Transverse colon (tissue), 4 donors: ENCODE measurements at regions not wholly inside any gene's neighbourhood (a gene's known extent, or its start where the extent isn't known, plus 50 kb on each side); places are given as distances from the start of the nearest gene placed in this dataset.

Experiments used
- DNase-seq: peaks from one replicate; pipeline ENCODE4 v3.0.0-alpha.2; 2019
- H3K27ac ChIP-seq, 4 donors: fragments of 200-600 bp; sonication (generic); 2 replicates each; pipeline ENCODE4 v1.5.1; 2016 to 2018; ENCODE audit warnings: inconsistent platforms in 4 of 4
- H3K27me3 ChIP-seq: fragments of 200-600 bp; sonication (generic); 2 replicates; pipeline ENCODE4 v1.5.1; 2017; ENCODE audit warnings: inconsistent platforms
- H3K36me3 ChIP-seq, 4 donors: fragments of 200-600 bp; sonication (generic); 2 replicates each; pipeline ENCODE4 v1.5.1; 2017 to 2019; ENCODE audit warnings: inconsistent platforms in 4 of 4
- H3K4me1 ChIP-seq, 4 donors: fragments of 200-600 bp; sonication (generic); 2 replicates each; pipeline ENCODE4 v1.5.1; 2017 to 2020; ENCODE audit warnings: inconsistent platforms in 4 of 4
- H3K4me3 ChIP-seq, 4 donors: fragments of 200-600 bp; sonication (generic); 1 replicate in 1 of 4; 2 replicates in 3 of 4; pipeline versions ENCODE4 v1.5.1 to v1.6.1; 2017 to 2019; ENCODE audit warnings: inconsistent platforms in 4 of 4
- H3K9me3 ChIP-seq, 2 donors: fragments of 200-600 bp; sonication (generic); 2 replicates each; pipeline ENCODE4 v1.5.1; 2017 to 2019; ENCODE audit warnings: inconsistent platforms in 2 of 2
- EP300 ChIP-seq: sonication (generic); formaldehyde crosslinking; IDR thresholded peaks from one replicate; pipeline ENCODE4 v1.6.1; 2017; ENCODE audit warnings: antibody characterized with exemption, low read depth
- POLR2A ChIP-seq: fragments of 450-650 bp; IDR thresholded peaks from one replicate; pipeline ENCODE4 v1.6.1; 2016; ENCODE audit warnings: antibody characterized with exemption, mild to moderate bottlenecking, moderate library complexity
- POLR2AphosphoS5 ChIP-seq, 3 donors: sonication (generic); formaldehyde crosslinking; IDR thresholded peaks; one replicate each; pipeline ENCODE4 v1.6.1; 2016; ENCODE audit warnings: antibody characterized with exemption in 3 of 3
- WGBS, 2 donors: methylation state at CpG; one replicate each; pipeline ENCODE4 v1.1.5; 2018; ENCODE audit warnings: low coverage in 1 of 2; 5-methylcytosine and 5-hydroxymethylcytosine counted together
- in situ Hi-C, 4 donors: fragments of 200-750 bp; cut with MboI; loops; one replicate each; pipeline versions ENCODE4 v1.15.0 to v1.15.1; 2017; ENCODE audit warnings: low sequenced_read_pairs in 3 of 4, low pct_ligation_motif_present in 1 of 4, low pct_unique_long_range_greater_than_20kb in 1 of 4
- intact Hi-C: fragments of 100-400 bp; cut with DNase I; formaldehyde crosslinking; loops from one replicate; pipeline ENCODE4 v1.15.1; 2023; ENCODE audit warnings: low total_unique reads
- TF ChIP-seq, protein P1 (sequence below), 5 experiments: fragments of 200-600 bp in 3 of 5; fragments of 450-650 bp in 2 of 5; sonication (generic) in 3 of 5; IDR thresholded peaks; 1 replicate in 2 of 5; 2 replicates in 3 of 5; pipeline ENCODE4 v1.5.1; 2016 to 2017; ENCODE audit warnings: antibody characterized with exemption in 5 of 5, inconsistent platforms in 3 of 5, mild to moderate bottlenecking in 2 of 5, moderate library complexity in 1 of 5

DNA sequence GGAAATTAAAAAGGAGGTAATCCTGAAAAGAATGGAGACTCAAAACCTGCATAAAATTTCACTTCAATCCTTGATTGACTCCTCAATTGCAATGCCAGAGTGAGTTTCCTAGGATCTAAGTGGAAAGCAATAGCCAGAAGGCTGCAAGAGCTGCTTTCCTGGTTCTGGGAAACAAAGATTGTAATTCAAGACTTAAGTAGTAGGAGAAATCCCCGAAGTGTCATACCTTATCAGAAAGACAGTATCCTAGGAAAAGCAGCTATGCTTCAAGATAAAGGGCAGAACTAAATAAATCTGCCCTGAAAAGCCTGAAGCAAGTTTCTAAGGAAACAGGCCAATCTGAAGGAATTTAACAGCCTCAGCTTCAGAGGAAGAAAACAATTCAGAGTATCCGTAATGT is 390.2 kb downstream of the DSC3 start:
- TF ChIP-seq POLR2AphosphoS5 (IDR thresholded peaks at IDR 0.05): no peak
- no peak for TF ChIP-seq EP300
- TF ChIP-seq, protein P1, sequence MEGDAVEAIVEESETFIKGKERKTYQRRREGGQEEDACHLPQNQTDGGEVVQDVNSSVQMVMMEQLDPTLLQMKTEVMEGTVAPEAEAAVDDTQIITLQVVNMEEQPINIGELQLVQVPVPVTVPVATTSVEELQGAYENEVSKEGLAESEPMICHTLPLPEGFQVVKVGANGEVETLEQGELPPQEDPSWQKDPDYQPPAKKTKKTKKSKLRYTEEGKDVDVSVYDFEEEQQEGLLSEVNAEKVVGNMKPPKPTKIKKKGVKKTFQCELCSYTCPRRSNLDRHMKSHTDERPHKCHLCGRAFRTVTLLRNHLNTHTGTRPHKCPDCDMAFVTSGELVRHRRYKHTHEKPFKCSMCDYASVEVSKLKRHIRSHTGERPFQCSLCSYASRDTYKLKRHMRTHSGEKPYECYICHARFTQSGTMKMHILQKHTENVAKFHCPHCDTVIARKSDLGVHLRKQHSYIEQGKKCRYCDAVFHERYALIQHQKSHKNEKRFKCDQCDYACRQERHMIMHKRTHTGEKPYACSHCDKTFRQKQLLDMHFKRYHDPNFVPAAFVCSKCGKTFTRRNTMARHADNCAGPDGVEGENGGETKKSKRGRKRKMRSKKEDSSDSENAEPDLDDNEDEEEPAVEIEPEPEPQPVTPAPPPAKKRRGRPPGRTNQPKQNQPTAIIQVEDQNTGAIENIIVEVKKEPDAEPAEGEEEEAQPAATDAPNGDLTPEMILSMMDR (IDR thresholded peaks at IDR 0.05): no peak
- no peak for TF ChIP-seq POLR2A
- H3K36me3 ChIP-seq: no peaks in the 10 kb centered on the region
- intact Hi-C loops: no loop called here
- DNase-seq: no peak
- no peaks in the 10 kb centered on the region for H3K27me3 ChIP-seq
- no peaks in the 10 kb centered on the region for H3K9me3 ChIP-seq
- H3K4me1 ChIP-seq: no peaks in the 10 kb centered on the region
- H3K27ac ChIP-seq: no peak overlapping the region
- WGBS, 2 donors: 17 to 42% methylated on average over 2 of the region's 2 CpGs
- no peak overlapping the region for H3K4me3 ChIP-seq
- in situ Hi-C loops: no loop called here

DNA sequence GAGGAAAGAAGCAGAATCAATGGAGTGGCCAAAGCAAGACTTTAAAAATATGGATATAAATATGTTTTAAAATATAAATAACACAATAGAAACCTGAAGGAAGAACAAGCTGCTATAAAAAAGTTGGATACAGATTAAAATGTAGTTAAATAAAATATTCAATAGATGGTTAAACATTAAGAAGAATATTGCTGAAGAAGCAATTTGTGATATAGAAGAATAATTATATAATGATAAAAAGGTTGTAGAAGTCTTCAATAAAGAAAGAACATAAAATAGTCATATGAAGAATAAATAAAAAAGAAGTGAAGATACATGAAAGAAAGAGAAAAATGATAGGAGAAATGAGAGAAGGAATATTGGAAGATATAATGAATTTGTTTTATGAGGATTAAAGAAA is 392.0 kb downstream of the DSC3 start:
- no peak overlapping the region for H3K27ac ChIP-seq
- intact Hi-C loops: no loop called here
- H3K36me3 ChIP-seq: no peaks in the 10 kb centered on the region
- H3K9me3 ChIP-seq: no peaks in the 10 kb centered on the region
- in situ Hi-C loops: no loop called here
- DNase-seq: no peak
- no peaks in the 10 kb centered on the region for H3K27me3 ChIP-seq
- no peaks in the 10 kb centered on the region for H3K4me1 ChIP-seq
- no peak for TF ChIP-seq POLR2AphosphoS5 (IDR thresholded peaks at IDR 0.05)
- TF ChIP-seq, protein P1 (IDR thresholded peaks at IDR 0.05): no peak
- TF ChIP-seq EP300: no peak
- no peak for TF ChIP-seq POLR2A
- no peak overlapping the region for H3K4me3 ChIP-seq

DNA sequence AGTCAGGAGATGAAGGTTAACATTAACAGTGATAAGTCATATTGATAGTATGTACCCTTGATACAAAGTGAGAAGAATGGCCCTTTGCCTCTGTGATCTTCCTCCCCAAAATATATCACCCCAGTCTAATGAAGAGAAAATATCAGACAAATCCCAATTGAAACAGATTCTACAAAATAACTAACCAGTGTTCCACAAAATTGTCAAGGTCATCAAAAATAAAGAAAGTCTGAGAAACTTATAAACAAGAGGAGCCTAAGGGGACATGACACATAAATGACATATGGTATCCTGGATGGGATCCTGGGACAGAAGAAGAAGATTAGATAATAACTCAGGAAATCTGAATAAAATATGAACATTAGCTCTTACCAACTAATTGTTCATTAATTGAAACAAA is 398.4 kb downstream of the DSC3 start:
- no peak for DNase-seq
- H3K9me3 ChIP-seq: peaks cover 0 to 3% of the 10 kb centered on the region in 2 donors
- in situ Hi-C loops (no loop called here), intact Hi-C loops (no loop called here)
- TF ChIP-seq POLR2A: no peak
- H3K36me3 ChIP-seq: no peaks in the 10 kb centered on the region
- H3K27me3 ChIP-seq: no peaks in the 10 kb centered on the region
- H3K4me1 ChIP-seq: no peaks in the 10 kb centered on the region
- no peak overlapping the region for H3K4me3 ChIP-seq
- H3K27ac ChIP-seq: no peak overlapping the region

DNA sequence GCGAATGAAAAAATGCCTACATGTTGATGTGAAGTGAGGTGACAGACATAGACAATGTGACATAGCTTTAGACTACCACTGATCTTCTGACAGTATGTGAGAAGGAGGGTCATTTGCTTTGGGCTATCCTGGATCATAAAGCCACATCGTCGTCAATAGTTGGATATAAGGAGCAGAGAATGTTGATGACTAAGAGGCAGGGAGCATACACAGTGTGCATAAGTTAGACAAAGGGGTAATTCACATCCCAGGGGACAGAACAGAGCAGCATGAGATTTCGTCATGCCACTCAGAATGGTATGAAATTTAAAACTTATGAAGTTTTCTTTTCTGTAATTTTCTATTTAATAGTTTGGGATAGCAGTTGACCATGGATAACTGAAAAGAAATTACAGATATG is 403.2 kb downstream of the DSC3 start:
- Histone ChIP-seq H3K27me3 (no peaks in the 10 kb centered on the region), H3K4me3 (no peak overlapping the region)

DNA sequence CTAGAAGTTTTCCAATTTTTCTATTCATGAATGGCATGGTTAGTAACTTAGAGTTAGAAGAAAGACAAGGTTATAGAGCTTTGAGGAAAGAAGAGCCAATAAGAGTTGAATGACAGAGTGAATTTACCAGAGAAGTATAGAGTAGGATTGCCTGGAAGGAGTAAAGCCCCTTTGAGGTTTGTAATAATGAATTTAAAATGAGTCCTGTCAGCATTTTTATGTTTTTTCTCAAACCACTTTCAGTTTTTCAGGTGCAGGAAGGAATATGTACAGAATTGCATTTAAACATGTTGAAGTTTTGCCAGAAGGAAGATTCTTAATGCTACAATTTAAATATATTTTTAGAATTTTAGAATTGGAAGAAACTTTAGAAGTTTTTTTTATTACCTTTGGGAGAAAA is 408.3 kb downstream of the DSC3 start:
- Histone ChIP-seq H3K27me3 (no peaks in the 10 kb centered on the region), H3K4me1 (no peaks in the 10 kb centered on the region), H3K4me3 (no peak overlapping the region), H3K27ac (no peak overlapping the region), H3K36me3 (no peaks in the 10 kb centered on the region), H3K9me3 (no peaks in the 10 kb centered on the region)
- in situ Hi-C loops (no loop called here), intact Hi-C loops (no loop called here)
- TF ChIP-seq POLR2AphosphoS5 (IDR thresholded peaks at IDR 0.05): no peak
- TF ChIP-seq, protein P1 (IDR thresholded peaks at IDR 0.05): no peak
- no peak for DNase-seq

More for the DNA sequence above, 403.2 kb downstream of the DSC3 start:
- Histone ChIP-seq H3K9me3 (peaks cover 0 to 3% of the 10 kb centered on the region in 2 donors), H3K4me1 (no peaks in the 10 kb centered on the region), H3K36me3 (no peaks in the 10 kb centered on the region), H3K27ac (no peak overlapping the region)
- in situ Hi-C loops: no loop called here
- intact Hi-C loops: no loop called here
- DNase-seq: no peak
- no peak for TF ChIP-seq POLR2AphosphoS5 (IDR thresholded peaks at IDR 0.05)
- TF ChIP-seq POLR2A: no peak
- no peak for TF ChIP-seq EP300
- TF ChIP-seq, protein P1 (IDR thresholded peaks at IDR 0.05): no peak
- WGBS, 2 donors: 78 to 82% methylated on average over 4 of the region's 4 CpGs
